Neural cell (in vitro differentiated cells): ENCODE measurements at regions not wholly inside any gene's neighbourhood (a gene's known extent, or its start where the extent isn't known, plus 50 kb on each side); places are given as distances from the start of the nearest gene placed in this dataset.

Experiments
- H2AFZ ChIP-seq: fragments of 200-600, 300-800 bp; sonication (generic), shearing (Covaris generic); 2 replicates; pipeline ENCODE4 v1.6.0; 2014; ENCODE audit warnings: low read depth, mild to moderate bottlenecking, antibody characterized with exemption, low read length, moderate library complexity
- H3F3A ChIP-seq: fragments of 200-600 bp; shearing (Covaris generic); 2 replicates; pipeline ENCODE4 v1.6.1; 2016; ENCODE audit warnings: mild to moderate bottlenecking, moderate library complexity, mixed read lengths, antibody characterized with exemption, low read length; ENCODE audit not compliant: insufficient read depth, poor library complexity, severe bottlenecking
- H3K27ac ChIP-seq: fragments of 200-600, 300-800 bp; sonication (generic), shearing (Covaris generic); 2 replicates; pipeline ENCODE4 v1.5.1; 2014; ENCODE audit warnings: mild to moderate bottlenecking, low read length, moderate library complexity
- H3K27me3 ChIP-seq: fragments of 300-800, 200-600 bp; sonication (generic), shearing (Covaris generic); 2 replicates; pipeline ENCODE4 v1.6.0; 2014; ENCODE audit warnings: mild to moderate bottlenecking, low read depth, low read length, moderate library complexity; ENCODE audit not compliant: insufficient read depth
- H3K36me3 ChIP-seq: fragments of 300-800, 200-600 bp; sonication (generic), shearing (Covaris generic); 2 replicates; pipeline ENCODE4 v1.5.1; 2014; ENCODE audit warnings: mild to moderate bottlenecking, antibody characterized with exemption, low read length, moderate library complexity; ENCODE audit not compliant: insufficient read depth
- H3K4me2 ChIP-seq: fragments of 300-800, 200-600 bp; sonication (generic), shearing (Covaris generic); 2 replicates; pipeline ENCODE4 v1.6.0; 2014; ENCODE audit warnings: mild to moderate bottlenecking, low read length
- H3K4me3 ChIP-seq: fragments of 300-800, 200-600 bp; sonication (generic), shearing (Covaris generic); 2 replicates; pipeline ENCODE4 v1.5.1; 2014; ENCODE audit warnings: mild to moderate bottlenecking, low read length, moderate library complexity
- H3K79me2 ChIP-seq: fragments of 200-600 bp; shearing (Covaris generic); replicated peaks from 2 replicates; pipeline ENCODE4 v1.6.0; 2014; ENCODE audit warnings: mild to moderate bottlenecking, low read length, moderate library complexity; ENCODE audit not compliant: insufficient read depth
- H3K9ac ChIP-seq: fragments of 300-800, 200-600 bp; sonication (generic), shearing (Covaris generic); 2 replicates; pipeline ENCODE4 v1.6.1; 2016; ENCODE audit warnings: mild to moderate bottlenecking, low read length, mixed read lengths
- H3K9me2 ChIP-seq: fragments of 200-600 bp; shearing (Covaris generic); 2 replicates; pipeline ENCODE4 v1.6.1; 2016; ENCODE audit warnings: mild to moderate bottlenecking, low read length, mixed read lengths; ENCODE audit not compliant: insufficient read depth
- H3K9me3 ChIP-seq: fragments of 200-600, 300-800 bp; sonication (generic), shearing (Covaris generic); 2 replicates; pipeline ENCODE4 v1.6.1; 2016; ENCODE audit warnings: mild to moderate bottlenecking, mixed run types, low read length, moderate library complexity, mixed read lengths
- H4K20me1 ChIP-seq: fragments of 200-600 bp; shearing (Covaris generic); 2 replicates; pipeline ENCODE4 v1.6.1; 2016; ENCODE audit warnings: mild to moderate bottlenecking, mixed run types; ENCODE audit not compliant: insufficient read depth
- EP300 ChIP-seq: fragments of 450-650 bp; conservative IDR thresholded peaks from 2 replicates; pipeline ENCODE4 v1.6.1; 2014; ENCODE audit warnings: antibody characterized with exemption, mild to moderate bottlenecking, moderate library complexity; ENCODE audit not compliant: poor library complexity, severe bottlenecking
- EZH2 ChIP-seq: fragments of 200-600, 300-800 bp; shearing (Covaris generic), sonication (generic); IDR thresholded peaks from 2 replicates; pipeline ENCODE4 v1.6.1; 2014; ENCODE audit warnings: antibody characterized with exemption, low read length, borderline replicate concordance, mild to moderate bottlenecking; ENCODE audit not compliant: insufficient read depth, poor library complexity, severe bottlenecking
- MXI1 ChIP-seq: fragments of 450-650 bp; conservative IDR thresholded peaks from 2 replicates; pipeline ENCODE4 v1.6.1; 2014; ENCODE audit warnings: antibody characterized with exemption, mild to moderate bottlenecking; ENCODE audit not compliant: poor library complexity, severe bottlenecking
- POLR2AphosphoS5 ChIP-seq: IDR thresholded peaks from 2 replicates; pipeline ENCODE4 v1.6.1; 2012
- RAD21 ChIP-seq: fragments of 450-650 bp; conservative IDR thresholded peaks from 2 replicates; pipeline ENCODE4 v1.6.1; 2014; ENCODE audit warnings: antibody characterized with exemption, mild to moderate bottlenecking, moderate library complexity
- SMC3 ChIP-seq: fragments of 450-650 bp; conservative IDR thresholded peaks from 2 replicates; pipeline ENCODE4 v1.6.1; 2014; ENCODE audit warnings: antibody characterized with exemption, mild to moderate bottlenecking, moderate library complexity; ENCODE audit not compliant: poor library complexity
- TAF1 ChIP-seq: IDR thresholded peaks from 2 replicates; pipeline ENCODE4 v1.6.1; 2012; ENCODE audit warnings: low read depth
- TF ChIP-seq, protein P1 (sequence below): fragments of 450-650 bp; IDR thresholded peaks from 2 replicates; pipeline ENCODE4 v1.5.1; 2014; ENCODE audit warnings: antibody characterized with exemption, mild to moderate bottlenecking, moderate library complexity; ENCODE audit not compliant: poor library complexity, severe bottlenecking
- TF ChIP-seq, protein P2 (sequence below): IDR thresholded peaks from 2 replicates; pipeline ENCODE4 v1.6.1; 2012; ENCODE audit warnings: borderline replicate concordance

DNA sequence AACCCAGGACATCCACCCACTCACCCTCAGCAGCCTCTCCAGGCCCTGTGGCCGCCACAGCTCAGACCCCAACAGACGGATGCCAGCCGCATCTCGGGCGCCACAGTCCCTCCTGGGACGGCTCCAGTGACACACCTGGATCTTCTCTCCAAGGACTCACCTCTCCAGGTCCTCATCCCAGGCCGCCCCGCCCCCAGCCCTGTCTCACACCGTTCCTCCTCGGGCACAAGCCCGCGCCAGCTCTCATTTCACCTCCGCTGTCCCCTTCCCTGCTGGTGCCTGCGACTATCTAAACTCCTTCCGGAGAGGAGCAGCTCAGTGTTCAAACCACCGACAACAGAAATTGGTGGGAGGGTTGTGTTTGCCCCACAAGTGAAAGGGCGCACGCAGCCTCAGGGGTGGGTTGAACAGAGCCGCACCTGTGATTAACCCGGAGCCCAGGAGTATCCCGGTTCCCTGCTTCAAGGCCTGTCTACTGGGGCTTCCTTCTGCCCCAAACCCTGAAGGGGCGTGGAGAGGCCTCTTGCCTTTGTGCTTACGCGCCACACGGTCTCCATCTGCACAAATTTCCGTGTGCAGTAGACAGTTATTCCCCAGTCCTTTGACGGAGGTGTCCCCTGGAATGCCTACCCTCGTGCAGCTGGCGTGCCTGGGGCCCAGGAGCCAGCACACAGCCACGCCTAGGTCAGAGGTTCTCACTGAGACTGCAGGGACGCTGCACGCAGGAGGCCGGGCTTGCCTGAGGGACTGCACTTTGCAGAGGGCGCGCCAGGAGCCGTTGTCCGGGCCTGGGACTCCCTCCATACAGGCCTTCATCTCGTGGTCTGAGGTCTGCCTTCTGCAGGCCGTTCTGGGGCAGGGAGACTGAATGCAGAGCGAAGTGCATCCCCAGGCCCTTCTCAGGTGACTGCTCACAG, 232.7 kb downstream of the DLL1 start:
- Histone ChIP-seq H3K27ac (no peak overlapping the region), H3K27me3 (no peaks in the 10 kb centered on the region), H3K79me2 (no peaks in the 10 kb centered on the region), H2AFZ (no peak overlapping the region), H3K9me3 (no peaks in the 10 kb centered on the region), H3K4me2 (no peak overlapping the region), H3K9me2 (no peaks in the 10 kb centered on the region), H4K20me1 (no peaks in the 10 kb centered on the region), H3K36me3 (no peaks in the 10 kb centered on the region), H3K9ac (no peak overlapping the region), H3K4me3 (no peak overlapping the region), H3F3A (no peaks in the 10 kb centered on the region)
- no peak for TF ChIP-seq EZH2
- TF ChIP-seq, protein P1, sequence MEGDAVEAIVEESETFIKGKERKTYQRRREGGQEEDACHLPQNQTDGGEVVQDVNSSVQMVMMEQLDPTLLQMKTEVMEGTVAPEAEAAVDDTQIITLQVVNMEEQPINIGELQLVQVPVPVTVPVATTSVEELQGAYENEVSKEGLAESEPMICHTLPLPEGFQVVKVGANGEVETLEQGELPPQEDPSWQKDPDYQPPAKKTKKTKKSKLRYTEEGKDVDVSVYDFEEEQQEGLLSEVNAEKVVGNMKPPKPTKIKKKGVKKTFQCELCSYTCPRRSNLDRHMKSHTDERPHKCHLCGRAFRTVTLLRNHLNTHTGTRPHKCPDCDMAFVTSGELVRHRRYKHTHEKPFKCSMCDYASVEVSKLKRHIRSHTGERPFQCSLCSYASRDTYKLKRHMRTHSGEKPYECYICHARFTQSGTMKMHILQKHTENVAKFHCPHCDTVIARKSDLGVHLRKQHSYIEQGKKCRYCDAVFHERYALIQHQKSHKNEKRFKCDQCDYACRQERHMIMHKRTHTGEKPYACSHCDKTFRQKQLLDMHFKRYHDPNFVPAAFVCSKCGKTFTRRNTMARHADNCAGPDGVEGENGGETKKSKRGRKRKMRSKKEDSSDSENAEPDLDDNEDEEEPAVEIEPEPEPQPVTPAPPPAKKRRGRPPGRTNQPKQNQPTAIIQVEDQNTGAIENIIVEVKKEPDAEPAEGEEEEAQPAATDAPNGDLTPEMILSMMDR: no peak
- no peak for TF ChIP-seq MXI1
- TF ChIP-seq SMC3: no peak
- TF ChIP-seq POLR2AphosphoS5: no peak
- TF ChIP-seq RAD21: no peak
- TF ChIP-seq, protein P2, sequence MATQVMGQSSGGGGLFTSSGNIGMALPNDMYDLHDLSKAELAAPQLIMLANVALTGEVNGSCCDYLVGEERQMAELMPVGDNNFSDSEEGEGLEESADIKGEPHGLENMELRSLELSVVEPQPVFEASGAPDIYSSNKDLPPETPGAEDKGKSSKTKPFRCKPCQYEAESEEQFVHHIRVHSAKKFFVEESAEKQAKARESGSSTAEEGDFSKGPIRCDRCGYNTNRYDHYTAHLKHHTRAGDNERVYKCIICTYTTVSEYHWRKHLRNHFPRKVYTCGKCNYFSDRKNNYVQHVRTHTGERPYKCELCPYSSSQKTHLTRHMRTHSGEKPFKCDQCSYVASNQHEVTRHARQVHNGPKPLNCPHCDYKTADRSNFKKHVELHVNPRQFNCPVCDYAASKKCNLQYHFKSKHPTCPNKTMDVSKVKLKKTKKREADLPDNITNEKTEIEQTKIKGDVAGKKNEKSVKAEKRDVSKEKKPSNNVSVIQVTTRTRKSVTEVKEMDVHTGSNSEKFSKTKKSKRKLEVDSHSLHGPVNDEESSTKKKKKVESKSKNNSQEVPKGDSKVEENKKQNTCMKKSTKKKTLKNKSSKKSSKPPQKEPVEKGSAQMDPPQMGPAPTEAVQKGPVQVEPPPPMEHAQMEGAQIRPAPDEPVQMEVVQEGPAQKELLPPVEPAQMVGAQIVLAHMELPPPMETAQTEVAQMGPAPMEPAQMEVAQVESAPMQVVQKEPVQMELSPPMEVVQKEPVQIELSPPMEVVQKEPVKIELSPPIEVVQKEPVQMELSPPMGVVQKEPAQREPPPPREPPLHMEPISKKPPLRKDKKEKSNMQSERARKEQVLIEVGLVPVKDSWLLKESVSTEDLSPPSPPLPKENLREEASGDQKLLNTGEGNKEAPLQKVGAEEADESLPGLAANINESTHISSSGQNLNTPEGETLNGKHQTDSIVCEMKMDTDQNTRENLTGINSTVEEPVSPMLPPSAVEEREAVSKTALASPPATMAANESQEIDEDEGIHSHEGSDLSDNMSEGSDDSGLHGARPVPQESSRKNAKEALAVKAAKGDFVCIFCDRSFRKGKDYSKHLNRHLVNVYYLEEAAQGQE: no peak

DNA sequence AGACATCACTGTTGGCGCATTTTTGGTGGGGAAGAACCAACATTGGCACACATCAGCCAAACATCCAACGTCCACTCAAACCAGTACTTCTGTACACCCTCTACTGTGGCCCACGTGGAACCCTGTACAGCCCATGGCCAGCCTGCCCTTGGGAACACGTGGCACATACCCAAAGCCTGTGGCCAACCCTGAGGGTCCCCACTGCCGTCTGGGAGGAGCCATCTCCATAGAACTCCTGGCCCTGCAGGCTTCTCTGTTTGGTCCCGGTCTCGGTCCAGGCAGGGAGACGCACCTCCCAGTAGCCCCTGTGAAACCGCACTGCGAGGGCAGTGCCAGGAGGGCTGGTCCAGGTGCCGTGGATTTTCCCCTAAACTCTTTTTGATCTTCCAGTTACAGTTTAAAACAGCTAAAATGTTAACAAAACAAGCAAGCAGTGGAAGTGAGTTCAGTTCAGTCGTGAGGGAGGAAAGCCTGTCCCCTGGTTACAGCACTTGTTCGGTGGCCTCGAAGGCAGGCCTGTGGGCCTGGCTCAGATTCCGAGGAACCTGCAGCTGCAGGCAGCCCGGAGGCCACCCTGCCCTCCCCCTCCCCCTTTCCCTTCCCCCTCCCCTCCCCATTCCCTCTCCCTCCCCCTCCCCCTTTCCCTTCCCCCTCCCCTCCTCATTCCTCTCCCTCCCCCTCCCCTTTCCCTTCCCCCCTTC, 233.7 kb downstream of the DLL1 start:
- H4K20me1 ChIP-seq: no peaks in the 10 kb centered on the region
- no peaks in the 10 kb centered on the region for H3K27me3 ChIP-seq
- H3K9ac ChIP-seq: no peak overlapping the region
- H3K27ac ChIP-seq: no peak overlapping the region
- no peak overlapping the region for H3K4me2 ChIP-seq
- no peaks in the 10 kb centered on the region for H3F3A ChIP-seq
- TF ChIP-seq POLR2AphosphoS5 (no peak), EZH2 (no peak), RAD21 (no peak), MXI1 (no peak), TAF1 (no peak), SMC3 (no peak), EP300 (no peak)
- TF ChIP-seq, protein P1: no peak
- TF ChIP-seq, protein P2: no peak
- no peaks in the 10 kb centered on the region for H3K79me2 ChIP-seq
- H2AFZ ChIP-seq: no peak overlapping the region
- H3K9me3 ChIP-seq: no peaks in the 10 kb centered on the region
- no peaks in the 10 kb centered on the region for H3K9me2 ChIP-seq
- H3K36me3 ChIP-seq: no peaks in the 10 kb centered on the region
- no peak overlapping the region for H3K4me3 ChIP-seq
